ENCODE measurements at regions not wholly inside any gene's neighbourhood (a gene's known extent, or its start where the extent isn't known, plus 50 kb on each side); places are given as distances from the start of the nearest gene placed in this dataset.

DNA sequence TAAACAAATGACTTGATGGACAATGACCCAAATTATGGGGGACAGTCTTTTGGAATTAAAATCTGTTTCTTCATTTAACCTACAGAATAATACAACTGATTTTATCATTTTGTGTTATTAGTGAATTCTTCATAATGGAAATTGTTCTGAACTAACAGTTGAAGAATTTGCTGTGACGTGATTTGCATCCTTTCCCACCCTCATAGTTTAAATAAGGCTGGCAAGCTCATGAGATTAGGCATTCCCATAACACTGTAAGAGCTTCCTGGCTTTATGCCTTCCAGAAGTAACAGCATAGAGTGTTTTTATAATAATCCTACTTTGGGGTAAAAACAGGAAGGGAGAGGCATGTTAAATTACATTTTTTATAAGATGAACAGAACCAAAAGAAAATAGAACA is 95.7 kb downstream of the ATP6V1G3 start:
- TF ChIP-seq, protein P1, sequence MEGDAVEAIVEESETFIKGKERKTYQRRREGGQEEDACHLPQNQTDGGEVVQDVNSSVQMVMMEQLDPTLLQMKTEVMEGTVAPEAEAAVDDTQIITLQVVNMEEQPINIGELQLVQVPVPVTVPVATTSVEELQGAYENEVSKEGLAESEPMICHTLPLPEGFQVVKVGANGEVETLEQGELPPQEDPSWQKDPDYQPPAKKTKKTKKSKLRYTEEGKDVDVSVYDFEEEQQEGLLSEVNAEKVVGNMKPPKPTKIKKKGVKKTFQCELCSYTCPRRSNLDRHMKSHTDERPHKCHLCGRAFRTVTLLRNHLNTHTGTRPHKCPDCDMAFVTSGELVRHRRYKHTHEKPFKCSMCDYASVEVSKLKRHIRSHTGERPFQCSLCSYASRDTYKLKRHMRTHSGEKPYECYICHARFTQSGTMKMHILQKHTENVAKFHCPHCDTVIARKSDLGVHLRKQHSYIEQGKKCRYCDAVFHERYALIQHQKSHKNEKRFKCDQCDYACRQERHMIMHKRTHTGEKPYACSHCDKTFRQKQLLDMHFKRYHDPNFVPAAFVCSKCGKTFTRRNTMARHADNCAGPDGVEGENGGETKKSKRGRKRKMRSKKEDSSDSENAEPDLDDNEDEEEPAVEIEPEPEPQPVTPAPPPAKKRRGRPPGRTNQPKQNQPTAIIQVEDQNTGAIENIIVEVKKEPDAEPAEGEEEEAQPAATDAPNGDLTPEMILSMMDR (IDR thresholded peaks at IDR 0.05; ENCODE audit: insufficient read depth, low read depth, low read length, missing control alignments) = no peak
- no peak overlapping the region for H3K4me3 ChIP-seq (ENCODE audit: low read depth, low read length)
- no peak for DNase-seq (ENCODE audit: low read depth)

- no peak for DNase-seq (ENCODE audit: low read depth)
- TF ChIP-seq, protein P1 (IDR thresholded peaks at IDR 0.05; ENCODE audit: insufficient read depth, low read depth, low read length, missing control alignments) = no peak
- H3K4me3 ChIP-seq (ENCODE audit: low read depth, low read length) = no peak overlapping the region
Measured at GRCh38 chr1:198443365-198444233, 96.9 kb downstream of the ATP6V1G3 start.

- no peak for DNase-seq (ENCODE audit: low read depth)
- H3K4me3 ChIP-seq (ENCODE audit: low read depth, low read length) = no peak overlapping the region
- TF ChIP-seq, protein P1 (IDR thresholded peaks at IDR 0.05; ENCODE audit: insufficient read depth, low read depth, low read length, missing control alignments) = no peak
Measured at GRCh38 chr1:198440842-198441241, 99.6 kb downstream of the ATP6V1G3 start.

- DNase-seq (ENCODE audit: low read depth) = no peak
- no peak overlapping the region for H3K4me3 ChIP-seq (ENCODE audit: low read depth, low read length)
- TF ChIP-seq, protein P1 (IDR thresholded peaks at IDR 0.05; ENCODE audit: insufficient read depth, low read depth, low read length, missing control alignments) = no peak
Measured at GRCh38 chr1:198437332-198437731, 103.1 kb downstream of the ATP6V1G3 start.

- no peak overlapping the region for H3K4me3 ChIP-seq (ENCODE audit: low read depth, low read length)
- TF ChIP-seq, protein P1 (IDR thresholded peaks at IDR 0.05; ENCODE audit: insufficient read depth, low read depth, low read length, missing control alignments) = no peak
- DNase-seq (ENCODE audit: low read depth) = no peak
Measured at GRCh38 chr1:198436276-198436675, 104.2 kb downstream of the ATP6V1G3 start.

- no peak for DNase-seq (ENCODE audit: low read depth)
- TF ChIP-seq, protein P1 (IDR thresholded peaks at IDR 0.05; ENCODE audit: insufficient read depth, low read depth, low read length, missing control alignments) = no peak
- no peak overlapping the region for H3K4me3 ChIP-seq (ENCODE audit: low read depth, low read length)
Measured at GRCh38 chr1:198435056-198435455, 105.4 kb downstream of the ATP6V1G3 start.

DNA sequence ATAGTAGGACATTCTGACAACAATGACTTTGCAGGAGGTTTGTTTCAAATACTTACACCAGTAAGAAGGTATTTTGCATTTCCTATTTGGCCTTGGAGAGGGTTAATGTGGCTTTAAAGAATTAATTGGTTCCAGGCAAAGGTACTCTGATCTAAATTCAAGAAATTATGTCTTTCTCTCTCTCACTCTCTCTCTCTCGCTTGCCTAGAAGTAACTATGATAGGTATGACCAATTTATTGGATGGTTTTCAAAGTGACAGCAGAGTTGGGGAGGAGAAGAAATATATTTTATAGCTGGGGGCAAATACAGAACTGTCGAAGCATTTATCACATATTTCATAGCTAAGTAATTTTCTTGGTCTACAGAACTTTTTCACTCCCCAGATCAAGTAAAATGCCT is 116.0 kb downstream of the ATP6V1G3 start:
- no peak for DNase-seq (ENCODE audit: low read depth)
- no peak overlapping the region for H3K4me3 ChIP-seq (ENCODE audit: low read depth, low read length)
- TF ChIP-seq, protein P1 (IDR thresholded peaks at IDR 0.05; ENCODE audit: insufficient read depth, low read depth, low read length, missing control alignments) = no peak
